HG03045 (cell line): ENCODE measurements at regions not wholly inside any gene's neighbourhood (a gene's known extent, or its start where the extent isn't known, plus 50 kb on each side); places are given as distances from the start of the nearest gene placed in this dataset.

Experiments
- ATAC-seq: cut with Tn5 transposase; IDR thresholded peaks from one replicate; pipeline ENCODE4 v1.9.1; 2021; ENCODE audit warnings: mild to moderate bottlenecking, moderate library complexity; ENCODE audit not compliant: unreplicated experiment

GRCh38 chr15:93250950-93251349 is 161.9 kb upstream of the RGMA start:
- ATAC-seq, result no peak

- ATAC-seq, result no peak
Observed at GRCh38 chr15:93250209-93250608, 161.2 kb upstream of the RGMA start.

GRCh38 chr15:93249623-93250022 is 160.6 kb upstream of the RGMA start:
- no peak for ATAC-seq

DNA sequence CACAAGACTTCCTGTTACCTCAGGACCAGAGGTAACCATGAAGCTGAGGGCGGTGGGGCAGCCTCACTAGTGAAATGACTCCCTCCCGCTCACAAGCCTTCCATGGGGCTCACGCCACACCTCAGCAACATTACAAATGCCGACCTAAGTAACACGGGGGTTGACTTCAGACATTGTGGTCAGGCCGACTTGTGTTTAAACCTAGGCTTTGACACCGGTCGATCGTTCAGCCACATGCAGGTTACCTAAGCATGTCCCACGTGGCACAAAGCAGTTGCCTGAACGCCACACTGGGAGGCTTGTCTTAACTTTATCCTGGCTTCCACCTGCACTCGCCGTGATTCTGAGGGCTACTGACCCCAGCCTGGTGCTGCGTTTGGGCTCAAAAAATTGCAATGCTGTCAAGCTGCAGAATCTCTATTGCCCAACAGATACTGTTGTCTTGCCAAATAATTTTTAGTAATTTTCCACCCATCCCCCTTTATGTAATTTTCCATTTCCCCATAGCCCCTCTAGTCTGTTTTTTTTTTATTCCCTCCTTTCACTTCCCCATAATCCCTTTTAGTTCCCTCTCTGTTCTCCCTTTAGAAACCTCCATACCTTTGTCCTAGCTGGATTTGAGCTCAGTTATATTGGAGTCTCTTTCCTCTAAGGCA is 158.6 kb upstream of the RGMA start:
- ATAC-seq, result no peak

- no peak for ATAC-seq
Observed at GRCh38 chr15:93246266-93247242, 157.5 kb upstream of the RGMA start.

DNA sequence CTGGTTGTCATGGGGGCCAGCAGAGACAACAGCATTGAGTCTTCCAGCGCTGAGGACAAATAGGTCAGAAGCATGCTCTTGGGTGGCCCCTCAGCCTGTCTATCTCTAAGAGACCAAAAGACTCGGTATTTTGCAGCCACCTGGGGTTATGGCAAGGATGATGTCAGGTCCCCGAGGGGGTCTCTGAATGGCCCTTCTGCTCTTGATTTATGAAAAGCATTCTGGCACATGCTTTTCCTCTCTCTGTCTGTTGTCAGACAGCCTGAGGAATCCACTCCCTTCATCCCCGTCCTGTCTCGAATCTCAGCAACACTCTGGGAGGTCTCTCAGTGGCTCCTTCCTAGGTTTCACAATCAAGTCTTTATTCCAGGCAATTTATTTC is 156.6 kb upstream of the RGMA start:
- ATAC-seq, result no peak

- no peak for ATAC-seq
Observed at GRCh38 chr15:93244696-93245660, 156.0 kb upstream of the RGMA start.

GRCh38 chr15:93243573-93243972 is 154.6 kb upstream of the RGMA start:
- no peak for ATAC-seq

- ATAC-seq, result no peak
Observed at GRCh38 chr15:93241696-93242585, 152.9 kb upstream of the RGMA start.

- no peak for ATAC-seq
Observed at GRCh38 chr15:93239993-93240392, 151.0 kb upstream of the RGMA start.

DNA sequence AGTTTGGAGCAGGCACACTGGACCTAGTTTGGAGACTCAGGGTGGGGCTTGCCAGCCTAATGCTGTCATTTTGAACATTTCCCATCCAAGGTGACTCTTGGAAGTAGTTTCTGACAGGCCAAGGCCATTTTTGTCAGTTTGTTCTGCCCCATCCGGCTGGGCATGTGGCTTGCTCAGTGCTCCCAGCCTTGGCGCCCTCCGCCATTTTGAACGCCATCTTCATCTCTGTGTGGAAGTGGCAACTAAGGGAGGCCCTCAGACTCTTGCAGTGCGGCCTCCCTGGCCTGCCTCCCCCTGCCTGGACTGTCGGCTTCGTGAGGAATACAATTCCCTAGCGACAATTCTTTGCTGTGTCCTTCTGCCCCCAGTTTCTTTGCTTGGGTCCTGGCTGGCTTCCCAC is 150.6 kb upstream of the RGMA start:
- ATAC-seq, result no peak

- ATAC-seq, result no peak
Observed at GRCh38 chr15:93238641-93239040, 149.6 kb upstream of the RGMA start.

GRCh38 chr15:93235926-93236780 is 147.1 kb upstream of the RGMA start:
- ATAC-seq, result no peak

DNA sequence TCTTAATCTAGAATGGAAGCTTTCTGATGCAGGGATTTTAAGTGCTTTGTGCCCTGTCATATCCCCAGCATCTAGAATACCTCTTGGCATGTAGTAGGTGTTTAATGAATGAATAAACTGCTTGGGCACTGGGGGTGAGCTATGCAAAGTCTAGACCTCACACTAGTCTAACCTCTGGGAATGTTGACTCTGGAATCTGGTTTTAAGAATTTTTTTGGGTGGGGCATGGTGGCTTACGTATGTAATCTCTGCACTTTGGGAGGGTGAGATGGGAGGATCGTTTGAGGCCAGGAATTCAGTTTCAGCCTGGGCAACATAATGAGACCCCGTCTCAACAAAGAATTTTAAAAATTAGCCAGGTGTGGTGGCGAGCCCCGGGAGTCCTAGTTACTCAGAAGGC is 146.3 kb upstream of the RGMA start:
- ATAC-seq, result no peak

DNA sequence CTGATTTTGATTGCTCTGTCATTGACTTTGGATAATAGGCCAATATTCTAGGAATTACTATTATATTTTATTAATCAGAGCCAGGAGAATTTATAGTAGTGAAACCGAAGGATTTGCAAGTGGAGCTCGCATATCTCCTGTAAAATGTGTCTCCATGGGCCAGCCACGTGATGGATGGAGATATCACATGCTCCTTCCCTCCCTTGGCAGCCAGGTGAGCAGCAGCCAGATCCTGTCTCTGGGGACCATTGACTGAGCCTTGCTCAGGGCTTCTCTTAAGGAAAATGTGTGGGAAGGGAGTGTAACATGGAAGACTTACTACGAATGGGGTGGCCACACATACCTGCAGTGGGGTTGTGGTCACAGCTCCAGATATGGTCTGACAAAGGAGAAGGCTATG is 144.7 kb upstream of the RGMA start:
- no peak for ATAC-seq

- no peak for ATAC-seq
Observed at GRCh38 chr15:93232845-93233244, 143.8 kb upstream of the RGMA start.

DNA sequence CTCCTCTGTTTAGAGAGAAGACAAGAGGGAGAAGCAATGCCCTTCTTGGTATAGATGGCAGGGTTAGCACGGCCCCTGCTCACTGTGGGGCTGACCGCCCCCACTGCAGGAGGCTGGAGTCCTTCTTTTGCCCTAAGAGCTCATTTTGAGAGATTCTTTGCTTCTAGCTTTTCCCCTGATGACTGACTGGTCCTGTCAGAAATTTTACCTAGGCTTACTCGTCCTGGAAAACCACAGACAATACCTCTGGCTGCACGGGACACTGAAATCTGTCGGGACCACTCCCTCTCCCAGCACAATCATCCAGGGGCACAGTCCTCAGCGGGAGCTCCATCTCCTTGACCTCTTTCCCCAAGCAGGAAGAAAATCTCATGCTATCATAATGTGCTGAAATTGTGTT is 143.0 kb upstream of the RGMA start:
- ATAC-seq, result no peak

GRCh38 chr15:93231261-93231925 is 142.4 kb upstream of the RGMA start:
- no peak for ATAC-seq

DNA sequence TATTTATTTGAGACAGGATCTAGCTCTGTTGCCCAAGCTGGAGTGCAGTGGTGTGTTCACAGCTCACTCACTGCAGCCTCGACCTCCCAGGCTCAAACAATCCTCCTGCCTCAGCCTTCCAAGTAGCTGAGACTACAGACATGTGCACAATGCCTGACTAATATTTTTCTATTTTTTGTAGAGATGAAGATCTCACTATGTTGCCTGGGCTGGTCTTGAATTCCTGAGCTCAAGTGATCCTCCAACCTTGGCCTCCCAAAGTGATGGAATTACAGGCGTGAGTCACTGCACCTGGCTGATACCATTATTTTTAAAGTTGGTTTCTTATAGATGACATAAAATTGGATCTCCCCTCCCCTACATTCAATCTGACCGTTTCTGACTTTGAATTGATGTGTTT is 139.5 kb upstream of the RGMA start:
- ATAC-seq, result no peak
